NCI-H524 treated with DMSO at 0.1 percent for 48 hours (cell line): ENCODE measurements at regions not wholly inside any gene's neighbourhood (a gene's known extent, or its start where the extent isn't known, plus 50 kb on each side); places are given as distances from the start of the nearest gene placed in this dataset.

ENCODE experiments used
- DNase-seq: peaks from one replicate; lab custom pipeline; 2025; lab: John Stamatoyannopoulos, UW

GRCh38 chr1:177472567-177472966 lies 301.8 kb downstream of the BRINP2 start:
- DNase-seq, result no peak

GRCh38 chr1:177471244-177471643 lies 300.5 kb downstream of the BRINP2 start:
- no peak for DNase-seq

- no peak for DNase-seq
Measured at GRCh38 chr1:177469519-177469918, 298.8 kb downstream of the BRINP2 start.

- no peak for DNase-seq
Measured at GRCh38 chr1:177466286-177466685, 295.5 kb downstream of the BRINP2 start.

GRCh38 chr1:177464686-177465085 lies 293.9 kb downstream of the BRINP2 start:
- no peak for DNase-seq

GRCh38 chr1:177451191-177451590 lies 280.4 kb downstream of the BRINP2 start:
- no peak for DNase-seq

- DNase-seq, result no peak
Measured at GRCh38 chr1:177448652-177449357, 278.0 kb downstream of the BRINP2 start.

- DNase-seq, result no peak
Measured at GRCh38 chr1:177448036-177448615, 277.4 kb downstream of the BRINP2 start.

- DNase-seq, result no peak
Measured at GRCh38 chr1:177444997-177445746, 274.4 kb downstream of the BRINP2 start.

GRCh38 chr1:177443003-177443402 lies 272.2 kb downstream of the BRINP2 start:
- no peak for DNase-seq

- DNase-seq, result no peak
Measured at GRCh38 chr1:177442584-177442983, 271.8 kb downstream of the BRINP2 start.

- DNase-seq, result no peak
Measured at GRCh38 chr1:177441281-177441680, 270.5 kb downstream of the BRINP2 start.

GRCh38 chr1:177440821-177441220 lies 270.1 kb downstream of the BRINP2 start:
- no peak for DNase-seq

GRCh38 chr1:177439301-177439700 lies 268.5 kb downstream of the BRINP2 start:
- no peak for DNase-seq

GRCh38 chr1:177435364-177435763 lies 264.6 kb downstream of the BRINP2 start:
- no peak for DNase-seq

GRCh38 chr1:177432897-177433296 lies 262.1 kb downstream of the BRINP2 start:
- DNase-seq, result no peak

GRCh38 chr1:177431123-177431522 lies 260.4 kb downstream of the BRINP2 start:
- DNase-seq, result no peak

GRCh38 chr1:177429234-177429633 lies 258.5 kb downstream of the BRINP2 start:
- no peak for DNase-seq

GRCh38 chr1:177427811-177428210 lies 257.1 kb downstream of the BRINP2 start:
- no peak for DNase-seq

- no peak for DNase-seq
Measured at GRCh38 chr1:177426497-177426896, 255.7 kb downstream of the BRINP2 start.

GRCh38 chr1:177425199-177425598 lies 254.4 kb downstream of the BRINP2 start:
- no peak for DNase-seq

- DNase-seq, result peak; percentile 94
Measured at GRCh38 chr1:177424744-177425143, 254.0 kb downstream of the BRINP2 start.

GRCh38 chr1:177423090-177423489 lies 252.3 kb downstream of the BRINP2 start:
- peak; percentile 66 for DNase-seq
